ENCODE measurements at regions not wholly inside any gene's neighbourhood (a gene's known extent, or its start where the extent isn't known, plus 50 kb on each side); places are given as distances from the start of the nearest gene placed in this dataset.

DNA sequence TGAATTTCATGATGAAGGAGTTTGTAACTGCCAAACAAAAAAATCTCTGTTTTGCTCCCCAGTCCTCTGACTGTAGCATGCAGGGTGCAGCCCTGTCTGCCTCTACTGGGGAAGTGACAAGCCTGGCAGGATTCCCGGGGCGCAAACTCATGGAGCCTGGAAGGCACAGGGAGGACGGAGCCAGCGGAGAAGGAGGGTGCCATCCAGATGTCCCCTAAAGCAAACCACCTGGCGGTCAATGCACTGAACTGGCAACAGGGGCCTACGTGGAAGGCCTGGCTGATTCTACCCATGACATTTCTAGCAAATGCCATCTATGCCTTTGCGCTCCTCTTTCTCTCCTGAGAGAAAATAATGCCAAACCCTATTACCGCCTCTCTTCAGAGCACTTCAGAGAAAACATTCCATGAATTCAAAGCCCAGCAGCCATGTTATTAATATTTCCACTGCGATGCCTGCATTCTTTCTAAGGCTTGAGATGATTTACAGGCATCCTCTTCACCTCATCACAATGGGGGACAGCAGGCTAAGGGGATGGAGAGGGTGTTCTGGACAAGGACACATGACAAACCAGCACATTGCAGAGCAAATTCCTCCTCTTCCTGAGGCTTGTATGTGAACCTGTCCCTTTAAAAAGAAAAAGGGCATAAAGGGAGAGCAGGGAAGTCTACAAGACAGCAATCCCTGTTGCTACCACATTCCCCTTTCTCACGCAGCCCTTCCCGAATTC is 329.3 kb upstream of the NOCT start:
- no peak for DNase-seq

DNA sequence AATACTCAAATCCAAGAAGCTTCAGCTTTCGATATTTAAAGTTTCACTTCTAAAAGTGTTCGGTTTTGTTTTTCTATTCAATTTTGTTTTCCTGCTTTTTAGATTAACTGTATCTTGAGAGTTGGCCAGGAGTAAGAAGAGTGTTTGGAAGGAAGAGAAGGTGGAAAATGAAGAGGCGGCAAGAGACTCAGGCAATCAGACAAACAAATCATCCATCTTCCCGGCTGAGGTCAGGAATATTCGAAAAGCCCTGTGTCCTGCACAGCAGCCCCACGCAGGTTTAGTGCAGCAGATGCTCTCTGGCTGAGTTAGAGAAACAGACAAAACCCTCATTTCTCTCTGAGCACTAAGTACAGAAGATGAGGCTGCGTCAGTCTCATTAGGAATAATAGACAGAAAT is 330.3 kb upstream of the NOCT start:
- no peak for DNase-seq

DNA sequence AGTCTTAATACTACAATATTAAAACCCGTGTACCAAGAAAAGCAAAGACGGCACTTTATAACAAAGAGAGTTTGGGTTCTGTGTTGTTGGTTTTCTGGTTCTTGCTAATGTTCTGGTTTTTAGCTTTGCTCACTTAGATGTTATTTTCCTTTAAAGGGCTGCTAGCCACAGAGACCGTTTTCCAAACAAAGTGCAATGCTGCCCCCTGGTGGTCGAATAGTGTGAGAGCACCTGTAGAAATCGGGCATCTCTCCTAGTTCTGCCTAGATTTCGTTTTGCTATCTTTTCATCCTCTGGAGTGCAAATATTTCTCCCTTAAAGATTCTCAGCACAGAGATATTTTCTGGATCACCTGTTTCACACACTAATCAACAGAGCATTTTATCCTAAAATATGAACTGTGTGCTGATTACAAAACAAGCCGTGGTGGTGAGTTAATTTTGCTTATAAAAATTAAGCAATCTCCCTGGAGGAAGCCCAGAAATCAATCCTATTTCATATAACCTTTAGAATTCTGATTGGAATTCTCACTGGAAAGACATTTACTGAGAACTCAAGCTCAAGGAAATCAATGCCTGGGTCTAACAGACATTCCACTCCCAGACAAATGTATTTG is 334.5 kb upstream of the NOCT start:
- DNase-seq: peak; percentile 73

DNA sequence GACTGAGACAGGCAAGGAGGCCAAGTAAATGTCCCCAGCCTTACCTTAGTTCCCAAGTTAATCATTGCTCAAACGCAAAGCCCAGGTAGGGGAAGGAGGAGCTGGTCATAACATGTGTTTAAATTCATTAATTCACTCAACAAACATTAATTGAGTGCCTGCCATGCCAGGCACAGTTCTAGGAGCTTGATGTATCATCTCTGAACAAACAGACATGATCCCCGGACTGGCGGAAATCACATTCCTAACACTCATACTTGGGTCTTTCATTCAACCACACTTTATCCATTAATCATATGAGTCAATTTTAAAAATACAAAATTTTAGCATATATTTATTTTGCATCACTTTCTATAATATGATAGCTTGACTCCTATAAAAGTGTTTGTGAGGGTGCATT is 335.3 kb upstream of the NOCT start:
- DNase-seq: peak; percentile 26

DNA sequence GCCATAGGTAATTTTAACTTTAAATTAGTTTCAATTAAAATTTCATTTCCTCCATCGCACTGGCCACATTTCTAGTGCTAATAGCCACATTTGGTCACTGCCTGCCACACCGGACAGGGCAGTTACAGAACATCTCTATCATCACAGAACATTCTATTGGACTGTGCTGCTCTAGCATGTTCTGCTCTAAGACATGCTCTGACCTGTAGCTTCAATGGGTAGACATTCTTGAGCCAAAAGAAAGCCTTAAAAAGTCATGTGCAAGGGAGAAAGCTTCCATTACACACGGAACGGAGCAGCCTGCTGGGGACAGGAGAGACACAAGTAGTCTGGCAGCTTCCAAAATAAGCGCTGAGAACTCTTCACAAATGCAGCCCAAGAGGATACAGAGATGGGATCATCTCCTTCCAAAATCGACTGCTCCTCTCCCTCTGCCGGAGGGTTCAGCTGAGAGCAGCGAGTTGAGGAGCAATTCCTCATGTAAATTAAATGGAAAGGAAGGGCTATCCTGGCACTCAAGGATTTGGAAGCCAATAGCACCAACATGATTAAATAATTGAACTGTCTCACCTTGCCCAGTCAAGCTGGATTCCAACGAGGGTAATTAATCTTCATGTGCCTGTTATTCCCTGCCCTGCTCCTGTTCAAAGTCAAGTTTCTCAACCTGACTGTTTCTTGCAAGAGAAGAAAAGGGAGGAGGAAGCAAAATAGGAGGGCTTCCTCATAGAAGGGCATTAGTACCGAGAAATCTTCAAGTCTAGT is 336.4 kb upstream of the NOCT start:
- DNase-seq: no peak

DNA sequence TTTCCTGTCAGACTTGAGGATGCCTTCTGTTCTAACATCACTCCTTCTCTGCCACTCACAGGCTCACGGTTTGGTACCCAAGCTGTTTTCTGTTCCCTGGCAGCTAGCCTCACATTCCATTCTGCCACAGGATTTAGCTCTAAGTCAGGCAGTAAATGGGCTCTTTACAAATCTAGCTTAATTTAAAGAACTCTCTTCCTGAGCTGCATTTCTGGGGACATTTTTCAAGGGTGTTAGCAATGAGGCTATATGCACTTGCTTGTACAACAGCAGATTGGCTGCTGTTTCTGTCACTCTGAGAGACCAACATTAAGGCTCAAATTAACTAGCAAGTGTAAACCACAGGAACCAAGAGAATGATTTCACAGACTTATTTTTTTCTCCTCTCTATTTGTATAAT is 337.8 kb upstream of the NOCT start:
- DNase-seq: peak; percentile 24

DNA sequence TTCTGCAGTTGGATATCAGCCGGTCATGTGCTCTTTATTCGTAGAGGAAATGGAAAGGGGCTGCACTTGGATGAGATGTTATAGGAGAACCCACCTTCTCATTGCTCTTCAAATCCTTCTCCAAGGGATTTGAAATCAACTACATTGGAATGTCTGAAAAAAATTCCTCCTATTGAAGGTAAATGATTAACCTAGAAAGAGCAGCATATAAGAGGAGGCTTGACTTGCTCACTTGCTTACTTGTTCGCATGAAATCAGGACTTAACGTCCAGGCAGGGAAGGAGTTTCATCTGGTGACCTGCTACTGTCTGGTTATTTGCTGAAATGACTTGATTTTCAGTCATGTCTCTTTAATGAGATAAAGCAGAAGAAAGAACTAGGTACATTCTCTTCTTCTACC is 338.4 kb upstream of the NOCT start:
- peak; percentile 67 for DNase-seq

DNA sequence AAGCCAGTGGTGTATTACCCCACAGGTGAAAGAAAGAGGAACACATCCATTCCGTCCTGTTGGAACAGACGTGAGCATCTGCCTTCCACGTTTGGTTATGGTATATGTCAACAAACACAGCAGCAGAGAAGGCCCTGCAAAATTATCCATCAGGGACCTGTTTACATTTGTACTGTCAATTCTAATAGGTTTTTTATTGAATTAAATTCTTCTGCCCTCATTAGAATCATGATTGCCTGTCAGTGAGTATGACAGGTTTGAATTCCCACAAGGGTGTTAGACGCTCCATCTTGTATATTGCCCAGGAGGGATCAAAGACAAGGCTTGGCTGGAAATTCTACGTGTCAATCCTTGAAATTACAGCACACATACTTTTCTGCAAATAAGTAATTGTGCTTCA is 339.9 kb upstream of the NOCT start:
- DNase-seq: no peak

DNA sequence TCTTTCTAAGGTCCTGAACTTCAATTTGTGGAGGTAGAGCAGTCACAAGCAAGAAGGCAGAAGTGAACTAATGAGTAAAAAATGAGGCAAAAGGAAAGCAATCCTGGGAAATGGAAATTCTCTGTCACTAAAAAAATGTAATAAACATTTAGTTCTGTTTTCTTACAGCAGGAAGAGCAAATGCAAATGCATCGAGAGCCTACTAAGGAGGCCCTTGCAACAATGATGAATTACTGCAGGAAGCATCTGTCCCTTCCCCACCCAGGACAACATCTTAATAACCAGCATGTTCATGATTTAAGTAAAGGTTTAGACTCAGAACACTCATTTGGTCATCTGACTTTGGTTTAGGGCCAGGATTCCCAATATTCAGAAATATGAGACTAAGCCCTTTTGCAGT is 341.4 kb upstream of the NOCT start:
- no peak for DNase-seq

DNA sequence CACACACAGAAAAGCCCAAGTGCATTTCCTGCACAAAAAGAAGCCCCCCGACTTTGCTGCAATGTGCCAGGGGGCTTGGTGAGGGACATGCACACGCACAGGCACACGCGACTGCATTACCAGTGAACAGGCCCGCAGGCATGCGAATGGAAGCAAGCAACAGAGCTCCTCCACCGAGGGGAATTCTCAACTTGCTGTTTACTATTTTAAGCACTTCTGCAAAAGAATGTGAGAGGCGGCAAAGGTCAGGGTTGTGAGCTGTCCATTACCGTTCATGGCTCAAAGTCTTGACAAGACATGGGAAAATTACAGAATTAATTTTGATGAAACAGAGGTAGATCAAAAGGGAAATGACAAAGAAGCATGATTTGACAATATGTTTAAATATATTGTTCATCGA is 342.5 kb upstream of the NOCT start:
- DNase-seq: peak; percentile 36

DNA sequence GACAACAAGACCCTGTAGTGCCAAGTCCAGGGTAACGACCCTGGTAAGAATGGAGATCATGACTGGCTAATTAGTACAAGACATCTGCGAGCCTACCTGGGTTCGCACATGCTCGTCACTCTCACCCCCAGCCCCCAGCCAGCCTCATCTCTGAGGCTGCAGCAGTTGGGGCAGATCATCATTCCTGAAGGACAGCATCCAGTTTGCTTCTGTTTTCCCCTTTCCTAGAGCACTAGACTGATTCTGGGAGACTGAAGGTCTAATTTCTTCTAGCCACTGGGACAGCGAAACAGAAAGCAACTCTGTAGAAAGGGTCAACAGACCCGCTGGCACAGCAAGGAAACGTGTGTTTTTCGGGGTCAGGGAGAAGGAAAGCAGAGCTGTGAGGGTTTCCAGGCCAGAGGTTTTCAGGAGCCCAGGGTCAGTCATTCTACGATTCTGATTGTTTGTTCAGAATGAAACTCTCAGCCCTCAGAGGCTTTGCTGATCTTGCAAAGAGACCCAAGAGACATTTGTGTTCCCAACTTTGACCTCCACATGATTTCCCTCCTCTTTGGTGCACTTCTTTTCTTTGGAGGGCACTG is 343.1 kb upstream of the NOCT start:
- no peak for DNase-seq

DNA sequence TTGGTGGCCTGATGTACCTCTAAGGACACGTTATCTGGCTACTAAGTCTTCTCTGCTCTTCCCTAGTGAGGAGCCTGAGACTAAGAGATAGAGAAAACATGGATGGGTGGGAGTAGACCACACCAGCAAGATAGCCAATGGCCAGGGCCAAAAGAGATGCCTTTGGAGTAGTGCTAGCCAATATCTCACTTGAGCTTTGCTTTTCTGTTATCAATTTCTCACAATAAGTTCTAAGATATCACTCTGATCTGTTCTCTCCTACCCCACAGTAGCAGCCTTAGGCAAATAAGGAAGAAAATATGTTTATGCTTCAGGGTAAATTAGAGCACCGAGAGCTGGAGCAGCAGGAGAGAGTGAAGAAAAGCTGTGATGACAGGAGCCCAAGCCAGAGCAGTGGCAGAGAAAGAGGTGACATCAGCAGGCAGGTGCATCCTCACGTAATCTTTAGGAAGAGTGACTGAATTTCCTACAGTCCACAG is 343.9 kb upstream of the NOCT start:
- no peak for DNase-seq

DNA sequence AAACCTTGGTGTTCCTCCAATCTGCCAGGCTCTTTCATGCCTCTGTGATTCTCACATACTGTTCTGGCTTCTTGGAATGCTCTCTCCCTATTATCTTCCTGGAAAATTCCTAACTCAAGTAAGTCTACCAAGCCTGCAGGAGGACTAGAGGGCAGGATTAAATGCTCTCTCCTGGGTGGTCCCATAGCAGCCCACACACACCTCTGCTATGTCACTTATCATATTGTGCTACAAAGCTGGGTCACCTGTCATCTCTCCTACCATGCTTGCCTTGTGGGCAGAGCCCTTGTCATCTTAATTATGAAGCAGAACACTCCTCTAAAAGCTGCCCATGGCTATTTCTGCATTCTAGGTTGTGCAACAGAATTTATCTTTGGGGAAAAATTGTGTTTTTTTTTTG is 344.5 kb upstream of the NOCT start:
- peak; percentile 15 for DNase-seq

DNA sequence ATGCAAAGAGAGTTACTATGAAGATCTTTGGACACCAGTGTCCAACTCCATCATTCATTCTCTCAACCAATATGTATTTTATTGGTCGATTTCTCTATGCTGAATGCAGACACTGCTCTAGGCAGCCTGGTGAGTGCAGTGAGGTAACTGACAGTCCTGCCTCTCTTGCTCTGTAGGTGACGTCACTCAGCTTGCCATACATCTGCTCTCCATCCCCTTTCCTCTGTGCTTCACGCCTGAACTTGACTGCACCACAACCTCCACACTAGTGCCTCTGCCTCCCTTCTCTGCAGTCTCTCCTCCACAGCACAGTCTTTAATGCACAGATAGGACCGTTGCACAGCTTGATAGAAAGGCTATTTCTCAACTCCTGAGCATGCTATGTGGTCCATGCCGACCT is 344.9 kb upstream of the NOCT start:
- no peak for DNase-seq

DNA sequence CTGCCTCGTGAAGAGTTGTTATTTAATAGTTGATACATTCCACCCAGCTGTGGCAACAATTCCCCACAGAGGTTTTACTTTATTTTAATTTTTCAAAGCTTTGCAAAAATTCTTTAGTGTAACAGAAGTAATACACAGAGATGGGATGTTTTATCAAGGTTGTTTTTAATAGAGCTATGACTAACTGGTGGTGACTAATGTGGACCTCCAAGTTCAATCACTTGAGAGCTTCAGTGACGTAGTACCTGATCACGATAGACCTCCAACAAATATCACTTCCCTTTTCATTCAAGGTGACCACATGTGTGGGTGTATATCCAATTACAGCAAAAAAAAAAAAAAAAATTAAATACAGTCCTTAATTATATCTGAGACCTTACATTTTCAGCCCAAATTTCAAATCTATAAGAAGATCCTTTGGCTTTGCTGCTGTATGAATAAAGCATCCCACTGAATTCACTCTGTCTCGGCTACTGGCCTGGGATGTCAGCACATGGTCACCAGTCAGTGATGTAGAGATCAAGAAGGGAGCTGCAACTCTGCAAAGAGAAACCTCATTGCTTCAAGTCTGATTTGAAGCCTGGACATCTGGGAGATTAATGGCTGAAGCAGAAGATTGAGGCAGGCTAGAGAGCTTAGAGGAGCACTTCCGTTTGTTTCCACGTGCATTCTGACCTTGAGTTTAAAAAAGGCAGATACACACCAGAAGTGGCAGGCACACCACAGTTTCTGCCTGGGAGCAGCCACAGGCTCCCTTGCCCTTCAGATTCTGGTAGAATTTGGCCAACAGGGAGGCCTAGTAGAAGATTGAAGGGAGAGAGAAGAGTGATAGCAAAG is 345.9 kb upstream of the NOCT start:
- DNase-seq: peak; percentile 95

DNA sequence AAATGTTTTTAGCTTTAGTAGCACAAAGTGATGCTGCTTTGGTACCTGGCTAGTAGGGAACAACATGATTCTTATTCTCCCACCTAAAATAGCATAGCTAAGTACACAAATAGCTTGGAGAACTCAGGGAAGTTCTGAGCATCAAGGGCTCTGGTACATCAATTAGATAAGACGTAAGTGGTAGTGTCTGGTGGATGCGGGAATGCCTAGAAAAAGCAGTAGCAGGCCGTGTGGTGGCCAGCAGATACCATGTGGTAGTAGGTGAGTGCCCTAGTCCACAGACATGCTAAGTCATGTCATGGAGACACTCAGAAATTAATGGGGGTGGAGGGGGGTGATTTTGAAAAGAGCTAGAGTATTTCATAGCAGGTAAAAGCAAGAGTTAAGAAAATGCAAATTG is 347.3 kb upstream of the NOCT start:
- no peak for DNase-seq

DNA sequence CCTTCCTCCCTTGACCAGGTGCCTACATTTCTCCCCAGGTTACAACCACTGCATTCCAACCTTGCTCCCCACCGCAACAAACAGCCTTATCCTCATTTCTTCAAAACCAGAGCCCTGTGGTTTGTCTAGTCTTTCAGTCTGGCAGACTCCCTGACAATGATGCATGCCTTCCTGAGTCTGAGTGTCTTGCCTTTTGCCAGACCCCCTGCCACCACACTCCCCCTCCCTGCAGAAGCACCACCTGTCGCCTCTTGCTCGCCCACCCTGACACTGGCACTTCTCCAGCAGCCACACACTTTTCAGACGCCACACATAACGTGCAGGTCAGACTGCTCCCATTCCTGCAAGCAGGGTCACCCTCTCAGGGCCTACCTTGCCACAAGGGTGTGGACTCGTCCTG is 349.2 kb upstream of the NOCT start:
- no peak for DNase-seq

DNA sequence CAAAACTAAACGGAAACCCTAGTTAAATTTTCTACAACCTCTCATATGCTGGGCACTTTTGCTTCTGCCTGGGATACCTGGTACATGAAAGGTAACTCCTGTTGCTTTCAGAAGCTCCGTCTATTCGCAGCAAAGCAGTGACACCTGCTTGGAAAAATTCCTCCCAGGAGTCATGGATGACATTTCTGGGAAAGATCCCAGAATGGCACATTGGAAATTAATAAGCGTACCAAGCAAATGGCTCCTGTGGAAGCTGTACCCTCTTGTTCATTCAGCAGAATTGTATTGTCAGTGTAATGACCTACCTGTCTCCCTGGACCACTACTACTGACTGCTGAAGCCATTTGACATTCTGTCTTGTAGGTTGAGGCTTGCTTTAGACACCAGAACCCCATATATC is 349.7 kb upstream of the NOCT start:
- no peak for DNase-seq

DNA sequence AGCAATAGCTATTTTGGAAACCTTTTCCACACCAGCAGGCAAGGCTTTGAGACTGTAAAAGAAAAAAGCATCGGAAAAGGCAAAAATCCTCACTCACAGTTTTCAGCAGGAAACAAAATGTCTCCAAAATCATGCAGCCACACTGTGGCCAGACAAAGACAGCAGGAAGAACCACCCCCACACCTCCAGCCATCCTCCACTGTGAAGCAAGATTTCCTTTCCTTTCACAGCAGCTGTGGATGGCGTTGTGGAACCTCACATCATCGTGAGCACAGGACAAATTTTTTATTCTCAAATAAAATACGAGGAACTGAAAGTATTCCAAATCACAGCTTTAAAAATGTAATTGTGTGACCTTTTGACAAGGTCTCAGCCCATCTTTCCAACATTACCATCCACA is 351.7 kb upstream of the NOCT start:
- no peak for DNase-seq

DNA sequence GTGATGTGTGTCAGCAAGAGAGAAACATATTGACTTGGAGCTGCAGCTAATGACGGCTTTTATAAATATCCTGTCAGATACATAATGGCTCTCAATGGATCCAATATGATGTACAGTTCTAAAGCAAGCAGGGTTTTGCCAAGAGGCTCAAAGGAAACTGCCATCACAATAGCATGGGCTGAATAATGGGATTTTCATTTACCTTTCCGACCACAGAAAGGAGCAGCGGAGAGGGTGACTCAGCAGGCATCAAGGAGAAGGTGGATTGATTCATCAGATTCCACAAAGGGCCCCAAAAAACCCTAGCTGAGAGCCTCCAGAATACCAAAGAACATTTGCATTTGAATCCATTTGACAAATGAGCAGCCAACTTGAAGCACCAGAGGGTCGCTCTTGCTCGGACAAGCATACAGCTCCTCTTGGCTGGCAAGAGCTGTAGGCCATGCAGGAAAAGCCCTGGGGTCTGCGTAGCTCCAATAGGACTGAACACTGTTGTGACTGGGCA is 355.7 kb upstream of the NOCT start:
- no peak for DNase-seq

DNA sequence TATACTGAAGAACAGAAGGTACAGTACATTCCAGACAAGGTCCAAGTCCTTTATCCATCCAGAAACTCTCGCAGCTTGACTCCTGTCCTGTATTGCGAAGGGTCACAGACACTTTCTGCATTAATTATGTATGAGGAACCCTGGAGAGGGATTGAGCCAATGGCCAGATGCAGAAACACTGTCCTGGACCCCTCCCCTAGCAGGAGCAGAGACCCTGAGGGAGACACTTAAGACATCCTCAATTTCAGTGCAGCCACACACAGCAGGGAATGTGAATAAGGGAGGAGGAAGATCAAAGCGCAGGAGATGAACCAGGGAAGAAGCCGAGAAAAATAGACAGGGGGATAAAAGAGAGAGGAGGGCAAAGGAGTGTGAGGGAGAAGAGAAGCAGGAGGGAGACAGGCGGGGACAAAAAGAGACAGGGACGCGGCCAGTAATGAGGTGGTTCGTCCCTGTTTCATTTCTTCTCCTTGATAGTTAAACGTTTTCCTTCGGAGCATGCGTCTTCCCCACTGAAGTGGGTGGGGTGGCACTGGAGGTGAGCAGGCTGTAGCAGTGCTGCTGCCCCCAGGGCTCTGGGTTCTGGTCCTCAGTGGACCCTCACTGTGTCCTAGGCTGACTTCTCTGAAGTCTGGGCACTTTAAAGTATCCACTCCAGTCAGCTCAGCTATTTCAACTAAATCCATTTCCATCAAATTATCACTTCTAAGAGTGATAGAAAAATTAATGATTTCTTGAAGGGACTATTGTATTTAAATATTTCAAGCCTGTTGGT is 356.4 kb upstream of the NOCT start:
- no peak for DNase-seq

DNA sequence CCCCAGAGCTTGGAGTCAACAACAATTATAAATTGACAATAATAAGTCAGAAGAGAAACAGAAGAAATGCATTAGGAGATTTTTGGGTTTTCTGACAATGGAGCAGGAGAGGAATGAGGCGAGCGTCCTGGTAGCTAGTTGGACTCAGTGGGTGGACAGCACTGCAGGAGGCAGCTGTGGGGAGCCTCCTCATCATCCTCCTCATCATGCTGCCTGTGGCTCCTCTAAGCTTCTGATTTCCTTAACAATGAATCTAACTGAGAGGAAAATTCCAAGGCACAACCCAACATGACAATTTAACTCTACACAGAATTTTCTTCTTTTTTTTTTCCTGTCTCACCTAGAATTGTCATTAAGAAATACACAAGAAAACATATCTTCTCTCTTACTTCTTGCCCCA is 357.1 kb upstream of the NOCT start:
- DNase-seq: no peak

Measured in kidney glomerular epithelial cell (primary cell).